Immature natural killer cell (primary cell): ENCODE measurements at regions not wholly inside any gene's neighbourhood (a gene's known extent, or its start where the extent isn't known, plus 50 kb on each side); places are given as distances from the start of the nearest gene placed in this dataset.
A peak's percentile ranks its signal among the peaks of the same experiment; 100 is the strongest.

Experiments
- DNase-seq, 3 donors: peaks; one replicate each; pipeline ENCODE4 v3.0.0; 2022; ENCODE audit warnings: mixed read lengths in 1 of 3
- H3K27ac Mint-ChIP-seq, 6 donors: one replicate each; pipeline ENCODE4 v1.8.0; 2020; ENCODE audit warnings: mixed read lengths in 6 of 6, mild to moderate bottlenecking in 5 of 6, inconsistent platforms in 4 of 6, moderate library complexity in 3 of 6
- H3K27me3 Mint-ChIP-seq, 3 donors: one replicate each; pipeline ENCODE4 v1.8.0; 2020 to 2021; ENCODE audit warnings: low read depth in 3 of 3, mild to moderate bottlenecking in 3 of 3, mixed read lengths in 3 of 3, moderate library complexity in 3 of 3, inconsistent platforms in 1 of 3
- H3K36me3 Mint-ChIP-seq, 3 donors: one replicate each; pipeline ENCODE4 v1.8.0; 2020; ENCODE audit warnings: mixed read lengths in 3 of 3, inconsistent platforms in 2 of 3, mild to moderate bottlenecking in 2 of 3
- H3K4me1 Mint-ChIP-seq, 2 donors: one replicate each; pipeline ENCODE4 v1.8.0; 2020; ENCODE audit warnings: inconsistent platforms in 2 of 2, mild to moderate bottlenecking in 2 of 2, mixed read lengths in 2 of 2, moderate library complexity in 1 of 2
- H3K4me3 Mint-ChIP-seq, 5 donors: one replicate each; pipeline ENCODE4 v1.8.0; 2020; ENCODE audit warnings: mild to moderate bottlenecking in 5 of 5, mixed read lengths in 5 of 5, inconsistent platforms in 3 of 5, moderate library complexity in 3 of 5
- H3K9me3 Mint-ChIP-seq, 6 donors: one replicate each; pipeline ENCODE4 v1.8.0; 2020; ENCODE audit warnings: mild to moderate bottlenecking in 6 of 6, mixed read lengths in 6 of 6, inconsistent platforms in 4 of 6, moderate library complexity in 3 of 6

DNA sequence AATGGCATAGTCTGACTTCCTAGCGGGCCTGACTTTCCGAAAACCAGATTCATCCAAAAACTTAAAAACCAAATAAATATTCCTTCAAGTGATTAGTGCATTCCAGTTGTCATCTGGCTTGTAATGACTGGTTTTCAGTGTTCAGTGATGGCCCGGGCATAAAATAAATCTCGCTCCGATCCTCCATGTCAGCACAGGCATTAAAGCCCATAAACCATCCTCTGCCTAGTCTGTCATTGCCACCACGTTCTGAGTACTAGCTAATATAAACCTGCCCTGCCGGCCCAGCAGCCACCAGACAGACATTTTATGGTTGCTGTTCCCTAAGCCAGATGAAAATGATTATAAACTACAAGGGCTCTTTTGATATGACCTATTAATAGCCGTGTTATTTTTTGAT is 232.3 kb upstream of the GMDS start:
- H3K27me3 Mint-ChIP-seq: peaks cover 1 to 8% (median 2%) of the 10 kb centered on the region in 3 donors
- DNase-seq: no peak
- H3K36me3 Mint-ChIP-seq: peaks cover 0 to 6% (median 5%) of the 10 kb centered on the region in 3 donors
- peaks cover 0 to 10% (median 2%) of the 10 kb centered on the region in 6 donors for H3K9me3 Mint-ChIP-seq
- no peaks in the 10 kb centered on the region for H3K4me1 Mint-ChIP-seq
- no peak overlapping the region for H3K4me3 Mint-ChIP-seq
- H3K27ac Mint-ChIP-seq: no peak overlapping the region

DNA sequence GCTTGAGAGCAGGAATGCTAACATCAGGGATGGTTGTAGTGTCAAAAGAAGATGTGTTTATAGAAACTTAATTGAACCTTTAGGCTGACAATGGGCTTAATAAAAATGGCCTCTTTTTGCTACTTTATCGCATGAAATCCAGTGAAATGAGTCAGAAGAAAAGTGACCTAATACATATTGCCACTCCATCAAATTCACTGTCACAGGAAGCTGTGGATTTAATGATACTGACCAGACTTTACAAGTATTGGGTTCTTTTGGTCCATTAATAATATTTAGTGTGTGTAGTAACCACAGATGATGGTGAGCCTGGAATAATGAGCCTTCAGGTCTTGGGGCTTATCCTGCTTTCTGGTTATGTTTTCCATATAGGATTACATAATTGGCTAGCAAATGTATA is 231.8 kb upstream of the GMDS start:
- H3K27ac Mint-ChIP-seq: no peak overlapping the region
- H3K9me3 Mint-ChIP-seq: peaks cover 0 to 6% (median under 1%) of the 10 kb centered on the region in 6 donors
- DNase-seq: no peak
- no peak overlapping the region for H3K4me3 Mint-ChIP-seq
- no peaks in the 10 kb centered on the region for H3K4me1 Mint-ChIP-seq
- H3K27me3 Mint-ChIP-seq: peaks cover 1 to 8% (median 2%) of the 10 kb centered on the region in 3 donors
- peaks cover 0 to 5% (median 1%) of the 10 kb centered on the region in 3 donors for H3K36me3 Mint-ChIP-seq

DNA sequence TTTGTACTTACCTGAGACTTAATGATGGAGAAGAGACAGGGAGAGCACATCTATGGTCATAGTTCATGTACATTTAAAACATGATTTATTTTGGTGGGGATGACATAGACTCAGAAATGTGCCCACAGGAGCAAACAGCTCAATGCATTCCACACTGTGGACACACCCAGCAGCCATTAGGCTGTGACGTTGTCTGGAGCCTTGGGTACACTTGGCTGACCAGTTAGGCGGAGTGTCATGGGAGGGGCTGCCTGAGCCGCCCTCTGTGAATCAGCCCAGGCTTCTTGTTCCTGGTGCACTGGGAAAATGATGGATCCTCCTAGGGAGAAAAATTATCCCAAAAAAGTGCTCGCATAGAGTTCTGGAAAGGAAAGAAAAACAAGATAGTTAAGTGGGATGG is 231.0 kb upstream of the GMDS start:
- peaks cover 2 to 10% (median 3%) of the 10 kb centered on the region in 3 donors for H3K27me3 Mint-ChIP-seq
- no peak overlapping the region for H3K27ac Mint-ChIP-seq
- no peak for DNase-seq
- no peak overlapping the region for H3K4me3 Mint-ChIP-seq
- H3K4me1 Mint-ChIP-seq: no peaks in the 10 kb centered on the region
- H3K9me3 Mint-ChIP-seq: no peaks in the 10 kb centered on the region
- H3K36me3 Mint-ChIP-seq: no peaks in the 10 kb centered on the region

DNA sequence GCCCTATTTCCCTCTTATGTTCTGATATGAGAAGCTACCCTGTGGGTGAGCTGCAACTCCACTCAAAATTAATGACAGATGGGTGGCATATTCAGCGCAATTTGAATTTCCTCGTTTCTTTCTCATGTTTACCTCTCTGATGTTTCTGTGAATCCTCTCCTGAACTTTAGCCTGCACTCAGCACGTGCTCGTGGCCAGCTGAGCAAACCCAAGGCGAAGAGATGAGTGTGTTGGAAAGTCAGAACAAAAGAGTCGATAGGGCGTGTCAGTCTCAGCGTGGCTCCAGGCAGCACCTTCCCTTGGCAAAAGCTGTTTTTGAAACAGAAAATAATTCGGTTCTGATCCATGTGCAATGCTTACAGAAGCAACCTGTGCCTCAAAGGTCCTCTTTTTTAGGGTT is 226.1 kb upstream of the GMDS start:
- Mint-ChIP-seq H3K36me3 (no peaks in the 10 kb centered on the region), H3K27ac (no peak overlapping the region), H3K4me3 (no peak overlapping the region), H3K9me3 (no peaks in the 10 kb centered on the region), H3K4me1 (no peaks in the 10 kb centered on the region), H3K27me3 (peaks cover 4 to 18% (median 13%) of the 10 kb centered on the region in 3 donors)
- DNase-seq: no peak

GRCh38 chr6:2469428-2469827 is 224.0 kb upstream of the GMDS start:
- Mint-ChIP-seq H3K36me3 (no peaks in the 10 kb centered on the region), H3K27me3 (peaks cover 6 to 16% (median 13%) of the 10 kb centered on the region in 3 donors), H3K4me3 (no peak overlapping the region), H3K9me3 (no peaks in the 10 kb centered on the region), H3K4me1 (no peaks in the 10 kb centered on the region), H3K27ac (no peak overlapping the region)
- DNase-seq: no peak

DNA sequence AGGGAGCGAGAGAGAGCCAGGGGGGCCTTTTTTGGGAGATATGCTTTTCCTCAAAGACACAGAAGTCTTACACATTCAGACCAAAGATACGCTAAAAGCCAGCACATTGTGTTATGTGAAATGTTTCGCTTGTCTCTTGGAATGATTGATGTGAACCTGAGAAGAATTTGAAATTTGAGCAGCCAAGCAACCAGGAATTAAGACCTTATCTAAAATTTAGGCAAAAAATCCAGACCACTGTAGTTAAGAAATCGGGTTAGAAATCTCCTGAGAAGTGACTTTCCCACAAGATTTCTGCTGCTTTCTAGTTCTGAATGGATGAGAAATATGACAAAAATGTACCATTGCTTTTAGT is 223.2 kb upstream of the GMDS start:
- Mint-ChIP-seq H3K27me3 (peaks cover 8 to 16% (median 13%) of the 10 kb centered on the region in 3 donors), H3K36me3 (no peaks in the 10 kb centered on the region), H3K9me3 (no peaks in the 10 kb centered on the region)

DNA sequence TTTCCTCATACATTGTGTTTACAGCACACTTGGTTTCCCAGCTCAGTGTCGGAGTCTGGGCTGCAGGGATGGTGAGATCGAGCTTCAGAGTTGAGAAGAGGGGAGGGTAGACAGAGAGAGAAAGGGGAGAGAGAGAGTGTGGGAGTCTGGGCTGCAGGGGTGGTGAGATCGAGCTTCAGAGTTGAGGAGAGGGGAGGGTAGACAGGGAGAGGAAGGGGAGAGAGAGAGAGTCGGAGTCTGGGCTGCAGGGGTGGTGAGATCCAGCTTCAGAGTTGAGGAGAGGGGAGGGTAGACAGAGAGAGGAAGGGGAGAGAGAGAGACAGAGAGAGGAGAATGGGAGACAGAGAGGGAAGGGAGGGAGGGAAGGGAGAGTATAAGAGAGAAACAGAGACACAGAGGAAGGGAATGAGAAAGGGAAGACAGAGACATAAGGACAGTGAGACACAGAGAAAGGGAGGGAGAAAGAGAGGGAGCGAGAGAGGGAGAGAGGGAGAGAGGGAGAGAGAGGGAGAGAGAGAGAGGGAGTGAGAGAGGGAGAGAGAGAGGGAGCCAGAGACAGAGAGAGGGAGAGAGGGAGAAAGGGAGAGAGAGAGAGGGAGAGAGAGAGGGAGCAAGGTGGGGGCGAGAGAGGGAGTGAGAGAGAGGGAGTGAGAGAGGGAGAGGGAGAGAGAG is 222.7 kb upstream of the GMDS start:
- no peak overlapping the region for H3K4me3 Mint-ChIP-seq
- H3K36me3 Mint-ChIP-seq: no peaks in the 10 kb centered on the region
- no peaks in the 10 kb centered on the region for H3K4me1 Mint-ChIP-seq
- peaks cover 8 to 16% (median 13%) of the 10 kb centered on the region in 3 donors for H3K27me3 Mint-ChIP-seq
- no peaks in the 10 kb centered on the region for H3K9me3 Mint-ChIP-seq
- no peak for DNase-seq
- no peak overlapping the region for H3K27ac Mint-ChIP-seq

More for the DNA sequence above, 223.2 kb upstream of the GMDS start:
- no peak for DNase-seq
- no peak overlapping the region for H3K4me3 Mint-ChIP-seq
- no peak overlapping the region for H3K27ac Mint-ChIP-seq
- H3K4me1 Mint-ChIP-seq: no peaks in the 10 kb centered on the region

GRCh38 chr6:2465336-2465735 is 219.9 kb upstream of the GMDS start:
- DNase-seq: no peak
- H3K4me3 Mint-ChIP-seq: no peak overlapping the region
- no peaks in the 10 kb centered on the region for H3K36me3 Mint-ChIP-seq
- H3K27me3 Mint-ChIP-seq: peaks cover 7 to 13% (median 8%) of the 10 kb centered on the region in 3 donors
- no peaks in the 10 kb centered on the region for H3K4me1 Mint-ChIP-seq
- peaks cover 0 to 2% (median 0%) of the 10 kb centered on the region in 6 donors for H3K9me3 Mint-ChIP-seq
- no peak overlapping the region for H3K27ac Mint-ChIP-seq

- H3K4me3 Mint-ChIP-seq: no peak overlapping the region
- no peaks in the 10 kb centered on the region for H3K36me3 Mint-ChIP-seq
- H3K9me3 Mint-ChIP-seq: peaks cover 0 to 2% (median 0%) of the 10 kb centered on the region in 6 donors
- H3K27me3 Mint-ChIP-seq: peaks cover 7 to 13% (median 8%) of the 10 kb centered on the region in 3 donors
- no peak overlapping the region for H3K27ac Mint-ChIP-seq
- H3K4me1 Mint-ChIP-seq: no peaks in the 10 kb centered on the region
- DNase-seq: no peak
Measured at GRCh38 chr6:2464641-2465040, 219.2 kb upstream of the GMDS start.

DNA sequence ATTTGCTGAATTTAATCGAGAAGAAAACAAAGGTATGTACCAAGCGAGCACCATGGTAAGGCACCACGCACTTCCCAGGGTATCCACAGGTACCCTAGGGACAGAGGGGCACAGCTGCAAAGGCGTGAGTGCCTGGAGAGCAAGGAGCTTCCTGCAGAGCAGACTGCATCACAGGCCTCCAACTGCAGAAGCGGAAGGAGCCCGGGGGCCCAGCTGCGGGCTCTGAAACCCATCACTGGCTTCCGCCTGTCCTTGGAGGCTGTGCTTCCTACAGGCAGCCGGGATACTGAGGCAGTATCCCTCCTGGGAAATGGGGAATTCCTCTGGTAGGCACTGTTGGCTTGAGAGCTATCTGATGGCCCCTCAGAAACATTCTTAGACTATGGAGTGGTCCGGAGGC is 217.4 kb upstream of the GMDS start:
- H3K4me3 Mint-ChIP-seq: no peak overlapping the region
- H3K9me3 Mint-ChIP-seq: peaks cover 0 to 2% (median 0%) of the 10 kb centered on the region in 6 donors
- no peaks in the 10 kb centered on the region for H3K4me1 Mint-ChIP-seq
- no peak for DNase-seq
- no peak overlapping the region for H3K27ac Mint-ChIP-seq
- no peaks in the 10 kb centered on the region for H3K36me3 Mint-ChIP-seq
- H3K27me3 Mint-ChIP-seq: peaks cover 7 to 10% (median 8%) of the 10 kb centered on the region in 3 donors

GRCh38 chr6:2460216-2460745 is 214.9 kb upstream of the GMDS start:
- Mint-ChIP-seq H3K36me3 (no peaks in the 10 kb centered on the region), H3K9me3 (peaks cover 0 to 2% (median 0%) of the 10 kb centered on the region in 6 donors), H3K4me1 (no peaks in the 10 kb centered on the region), H3K4me3 (no peak overlapping the region), H3K27ac (no peak overlapping the region), H3K27me3 (peaks cover 2 to 11% (median 4%) of the 10 kb centered on the region in 3 donors)
- no peak for DNase-seq

GRCh38 chr6:2454180-2454579 is 208.8 kb upstream of the GMDS start:
- Mint-ChIP-seq H3K9me3 (peaks cover 0 to 2% (median 0%) of the 10 kb centered on the region in 6 donors), H3K27ac (no peak overlapping the region), H3K27me3 (peaks cover 0 to 12% (median 2%) of the 10 kb centered on the region in 3 donors)

DNA sequence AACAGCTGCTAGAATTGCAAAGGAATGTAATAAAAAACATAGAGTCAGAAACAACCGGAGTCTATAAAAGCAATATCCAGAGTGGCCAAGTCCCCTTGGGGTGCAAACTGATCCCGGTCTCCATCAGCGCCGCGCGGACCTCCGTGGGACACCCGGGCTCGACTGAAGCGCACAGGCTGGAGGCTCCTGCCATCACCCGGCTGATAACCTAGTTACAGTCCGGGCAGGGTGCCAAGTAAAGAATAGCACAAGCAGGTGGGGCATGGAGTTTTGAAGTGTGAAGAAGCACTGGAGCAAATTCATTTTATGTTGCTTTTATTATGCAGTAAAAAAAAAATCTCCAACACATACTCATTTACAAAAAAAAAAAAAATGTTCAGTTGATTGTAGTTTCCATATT is 205.1 kb upstream of the GMDS start:
- no peak overlapping the region for H3K27ac Mint-ChIP-seq
- peaks cover 0 to 2% (median 0%) of the 10 kb centered on the region in 6 donors for H3K9me3 Mint-ChIP-seq
- peaks cover 0 to 3% (median 2%) of the 10 kb centered on the region in 3 donors for H3K27me3 Mint-ChIP-seq
- no peak for DNase-seq
- peaks cover 5 to 7% of the 10 kb centered on the region in 2 donors for H3K4me1 Mint-ChIP-seq
- no peak overlapping the region for H3K4me3 Mint-ChIP-seq
- H3K36me3 Mint-ChIP-seq: peaks cover 0 to 8% (median 0%) of the 10 kb centered on the region in 3 donors

More at GRCh38 chr6:2454180-2454579, 208.8 kb upstream of the GMDS start:
- Mint-ChIP-seq H3K36me3 (no peaks in the 10 kb centered on the region), H3K4me1 (no peaks in the 10 kb centered on the region), H3K4me3 (no peak overlapping the region)
- no peak for DNase-seq

GRCh38 chr6:2449572-2449940 is 204.2 kb upstream of the GMDS start:
- H3K27me3 Mint-ChIP-seq: peaks cover 0 to 3% (median 2%) of the 10 kb centered on the region in 3 donors
- peak overlapping the region in 1 of 5 donors; percentile 15 for H3K4me3 Mint-ChIP-seq
- no peak overlapping the region for H3K27ac Mint-ChIP-seq
- DNase-seq: no peak
- H3K4me1 Mint-ChIP-seq: peaks cover 5 to 7% of the 10 kb centered on the region in 2 donors
- H3K9me3 Mint-ChIP-seq: no peaks in the 10 kb centered on the region
- H3K36me3 Mint-ChIP-seq: peaks cover 3 to 8% (median 3%) of the 10 kb centered on the region in 3 donors
